ENCODE measurements at regions not wholly inside any gene's neighbourhood (a gene's known extent, or its start where the extent isn't known, plus 50 kb on each side); places are given as distances from the start of the nearest gene placed in this dataset.

- TF ChIP-seq CTCF (IDR thresholded peaks at IDR 0.05; ENCODE audit: low read depth, low read length) (no peak), EZH2phosphoT487 (IDR thresholded peaks at IDR 0.05; ENCODE audit: low read depth) (no peak)
Observed at GRCh38 chr11:31869986-31870385, 58.9 kb upstream of the PAX6 start.
